HS-5 (cell line): ENCODE measurements at regions not wholly inside any gene's neighbourhood (a gene's known extent, or its start where the extent isn't known, plus 50 kb on each side); places are given as distances from the start of the nearest gene placed in this dataset.

Experiments used
- DNase-seq: peaks from one replicate; pipeline ENCODE4 v3.0.0-alpha.2; 2012; ENCODE audit warnings: low read depth

- no peak for DNase-seq
Observed at GRCh38 chr5:5633579-5633978, 211.1 kb downstream of the ICE1 start.

- DNase-seq = no peak
Observed at GRCh38 chr5:5632678-5633077, 210.2 kb downstream of the ICE1 start.

GRCh38 chr5:5629607-5629978 is 207.1 kb downstream of the ICE1 start:
- no peak for DNase-seq

GRCh38 chr5:5628866-5629606 is 206.6 kb downstream of the ICE1 start:
- DNase-seq = no peak

GRCh38 chr5:5626412-5626811 is 203.9 kb downstream of the ICE1 start:
- no peak for DNase-seq

GRCh38 chr5:5625491-5625890 is 203.0 kb downstream of the ICE1 start:
- DNase-seq = no peak

- DNase-seq = no peak
Observed at GRCh38 chr5:5623397-5623796, 200.9 kb downstream of the ICE1 start.

- DNase-seq = no peak
Observed at GRCh38 chr5:5622806-5623205, 200.3 kb downstream of the ICE1 start.

GRCh38 chr5:5619546-5619945 is 197.1 kb downstream of the ICE1 start:
- DNase-seq = no peak

- DNase-seq = no peak
Observed at GRCh38 chr5:5617024-5617423, 194.5 kb downstream of the ICE1 start.

GRCh38 chr5:5616247-5616895 is 193.9 kb downstream of the ICE1 start:
- DNase-seq = no peak

GRCh38 chr5:5615569-5615968 is 193.1 kb downstream of the ICE1 start:
- DNase-seq = no peak

GRCh38 chr5:5613261-5613990 is 190.9 kb downstream of the ICE1 start:
- no peak for DNase-seq

- DNase-seq = no peak
Observed at GRCh38 chr5:5612096-5612495, 189.6 kb downstream of the ICE1 start.

GRCh38 chr5:5609935-5610334 is 187.5 kb downstream of the ICE1 start:
- no peak for DNase-seq

GRCh38 chr5:5605170-5605764 is 182.8 kb downstream of the ICE1 start:
- no peak for DNase-seq

GRCh38 chr5:5602554-5602953 is 180.1 kb downstream of the ICE1 start:
- no peak for DNase-seq

GRCh38 chr5:5598547-5599113 is 176.2 kb downstream of the ICE1 start:
- DNase-seq = no peak

- no peak for DNase-seq
Observed at GRCh38 chr5:5593391-5593790, 170.9 kb downstream of the ICE1 start.

GRCh38 chr5:5592541-5592940 is 170.1 kb downstream of the ICE1 start:
- DNase-seq = no peak

- DNase-seq = no peak
Observed at GRCh38 chr5:5591567-5591966, 169.1 kb downstream of the ICE1 start.

- no peak for DNase-seq
Observed at GRCh38 chr5:5589857-5590256, 167.4 kb downstream of the ICE1 start.
